ENCODE measurements at regions not wholly inside any gene's neighbourhood (a gene's known extent, or its start where the extent isn't known, plus 50 kb on each side); places are given as distances from the start of the nearest gene placed in this dataset.

DNA sequence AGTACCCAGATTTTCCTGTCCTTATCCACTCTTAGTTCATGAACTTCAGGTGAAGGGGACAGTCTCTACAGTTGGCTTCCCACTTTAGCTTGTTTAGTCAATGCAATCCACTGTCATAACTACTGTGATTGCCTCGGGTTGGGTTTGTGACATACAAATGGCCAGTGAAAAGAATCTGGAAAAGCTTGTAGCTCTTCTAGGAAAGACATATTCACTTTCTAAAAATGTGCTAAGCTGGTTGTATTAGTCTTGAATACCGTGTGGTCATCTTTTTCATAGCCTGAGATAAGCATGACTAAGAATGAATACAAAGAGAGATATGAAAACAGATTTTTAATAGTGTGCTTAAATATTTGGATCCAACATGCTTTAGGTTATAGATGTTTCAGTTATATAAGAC is 1443.5 kb upstream of the IGFBP7 start:
- no peak for DNase-seq (ENCODE audit: low read depth, low spot score)

DNA sequence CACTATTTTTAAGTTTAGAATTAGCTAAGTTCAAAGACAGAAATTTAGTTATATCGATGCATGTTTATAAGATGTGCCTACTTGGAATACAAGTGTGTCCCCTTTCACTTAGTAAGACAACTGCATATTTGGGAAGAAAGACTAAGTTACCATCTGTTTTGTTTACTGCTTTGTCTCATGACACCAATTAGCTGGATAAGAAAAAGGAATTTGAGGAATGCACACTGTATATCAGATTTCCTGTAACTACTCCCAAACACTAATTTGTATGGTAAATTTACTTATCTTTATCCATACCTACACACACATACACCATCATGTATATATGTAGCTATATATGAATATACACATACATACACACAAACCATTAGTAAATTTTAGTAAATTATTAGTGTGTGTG is 1442.8 kb upstream of the IGFBP7 start:
- no peak for DNase-seq (ENCODE audit: low read depth, low spot score)

DNA sequence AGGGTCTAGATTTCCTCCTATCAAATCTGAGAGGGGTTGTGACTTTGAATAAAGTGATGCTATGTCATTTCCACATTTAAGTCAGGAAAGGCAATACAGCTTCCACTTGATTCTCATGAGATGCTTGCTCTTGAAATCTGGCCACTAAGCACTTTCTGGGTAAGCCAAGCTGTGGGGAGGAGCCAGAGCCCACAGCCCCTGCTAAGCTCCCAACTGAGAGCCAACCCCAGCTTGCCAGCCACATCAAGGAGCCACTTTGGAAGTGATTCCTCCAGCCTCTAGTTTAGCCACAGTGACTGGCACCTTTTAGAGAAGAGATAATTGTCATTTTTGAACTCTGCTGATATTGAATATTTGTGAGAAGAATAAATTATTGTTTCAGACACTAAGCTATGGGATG is 1441.5 kb upstream of the IGFBP7 start:
- DNase-seq (ENCODE audit: low read depth, low spot score) = no peak

DNA sequence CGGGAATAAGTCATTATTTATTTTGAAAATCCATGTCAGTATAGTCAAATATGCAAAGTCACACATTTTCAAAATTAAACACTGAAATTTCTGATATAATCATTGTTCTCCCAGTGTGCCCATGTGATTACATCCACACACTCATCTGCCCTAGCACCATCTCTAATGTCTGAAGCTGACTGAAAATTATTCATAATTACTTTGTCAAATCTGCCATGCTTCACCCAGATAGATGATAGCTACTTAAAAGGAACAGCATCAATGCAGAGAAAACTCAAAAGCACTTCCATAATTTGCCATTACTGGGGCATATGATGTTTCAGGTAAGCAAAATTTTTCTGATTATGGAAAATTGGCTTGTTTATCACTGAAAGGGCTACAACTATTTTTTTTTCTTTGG is 1433.3 kb upstream of the IGFBP7 start:
- DNase-seq (ENCODE audit: low read depth, low spot score) = no peak

DNA sequence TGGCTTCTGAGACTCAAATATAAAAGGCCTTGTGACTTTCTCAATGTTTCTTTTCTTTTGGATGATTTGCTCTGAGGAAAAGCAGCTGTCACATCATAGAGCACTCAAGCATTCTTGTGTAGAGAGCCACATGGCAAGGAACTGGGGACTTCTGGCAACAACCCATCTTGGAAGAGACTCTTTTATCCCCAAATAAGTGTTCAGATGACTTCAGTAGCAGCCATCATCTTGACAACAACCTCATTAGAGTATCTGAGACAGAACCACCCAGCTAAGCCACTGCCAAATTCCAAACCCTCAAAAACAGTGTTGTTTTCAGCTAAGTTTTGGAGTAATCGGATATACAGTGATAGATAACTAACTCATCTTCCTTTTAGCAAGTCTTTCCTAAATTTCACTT is 1431.7 kb upstream of the IGFBP7 start:
- DNase-seq (ENCODE audit: low read depth, low spot score) = no peak

DNA sequence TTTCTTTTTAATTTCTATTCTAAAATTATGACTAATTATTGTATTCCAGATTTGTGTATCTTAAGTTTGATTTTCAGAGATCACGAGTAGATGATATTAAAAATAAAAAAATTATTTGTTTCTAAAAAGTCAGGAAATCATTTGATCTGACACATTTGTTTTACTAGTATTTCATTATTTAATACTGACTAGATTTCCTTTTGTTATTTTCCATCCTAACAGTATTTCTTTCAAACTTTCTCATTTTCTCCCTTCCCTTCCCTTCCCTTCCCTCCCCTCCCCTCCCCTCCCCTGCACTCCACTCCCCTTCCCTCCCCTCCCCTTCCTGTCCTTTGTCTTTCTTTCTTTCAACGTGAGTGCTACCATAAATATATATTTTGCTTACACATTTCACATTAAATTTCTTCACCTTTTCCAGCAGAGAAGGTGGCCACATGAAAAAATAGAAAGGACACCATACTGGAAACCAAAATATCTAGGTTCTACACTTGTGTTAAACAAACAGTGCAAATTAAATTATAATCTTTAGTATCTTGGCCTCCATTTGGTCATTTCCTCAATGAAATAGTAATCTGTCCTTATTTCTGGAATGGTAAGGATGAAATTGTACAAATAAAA is 1412.7 kb upstream of the IGFBP7 start:
- DNase-seq (ENCODE audit: low read depth, low spot score) = no peak

DNA sequence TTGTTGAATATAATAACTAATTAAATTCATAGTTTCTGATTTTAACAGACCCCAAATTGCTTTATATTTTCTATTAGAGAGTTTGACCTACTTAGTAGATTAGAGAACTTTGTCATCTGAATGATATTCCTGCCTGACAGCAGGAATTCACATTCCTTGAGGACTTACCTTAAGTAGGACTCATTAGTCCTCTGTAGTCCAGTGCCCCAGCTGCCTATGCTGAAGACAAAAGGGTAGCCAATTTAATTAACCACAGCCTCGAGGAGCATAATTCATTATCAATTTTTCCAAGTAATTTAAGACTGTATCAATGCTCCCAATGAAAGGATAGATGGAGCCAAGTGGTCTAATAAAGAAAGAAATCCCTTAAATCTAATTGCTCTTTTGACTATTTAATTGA is 1405.0 kb upstream of the IGFBP7 start:
- no peak for DNase-seq (ENCODE audit: low read depth, low spot score)

DNA sequence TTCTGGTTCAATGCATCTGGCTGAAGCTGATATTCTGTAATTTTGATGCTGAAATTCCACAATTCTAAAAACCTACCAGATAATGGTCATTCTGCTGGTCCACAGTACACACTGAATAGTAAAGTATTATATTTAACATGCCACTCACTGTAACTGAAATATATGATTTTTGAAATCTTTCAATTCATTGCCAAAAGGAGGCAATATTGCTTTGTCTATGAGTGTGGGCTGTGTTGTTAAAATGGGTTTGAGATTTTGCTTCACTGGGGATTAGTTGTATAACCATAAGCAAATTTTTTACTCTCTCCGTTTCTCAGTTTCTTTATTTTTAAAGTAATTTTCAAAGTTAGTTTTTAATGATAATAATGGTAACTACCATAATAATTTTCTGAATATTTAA is 1404.1 kb upstream of the IGFBP7 start:
- no peak for DNase-seq (ENCODE audit: low read depth, low spot score)

DNA sequence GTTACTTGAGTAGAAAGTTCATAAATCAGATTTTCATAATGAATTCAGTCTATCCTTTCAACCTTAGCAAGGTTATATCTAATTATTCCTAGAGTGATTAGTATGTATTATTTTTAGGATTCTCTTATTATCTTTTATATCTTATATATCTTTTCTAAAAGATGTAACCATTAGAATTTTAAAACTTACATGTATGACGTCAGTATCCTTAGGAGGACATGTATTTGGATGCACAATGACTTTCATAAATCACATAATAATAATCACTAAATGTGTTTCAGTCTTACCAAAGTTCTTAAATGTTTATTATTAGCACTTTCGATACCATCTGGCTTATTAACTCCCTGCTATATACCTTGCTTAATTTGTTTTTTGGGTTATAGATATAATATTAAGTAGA is 1400.5 kb upstream of the IGFBP7 start:
- DNase-seq (ENCODE audit: low read depth, low spot score) = no peak

DNA sequence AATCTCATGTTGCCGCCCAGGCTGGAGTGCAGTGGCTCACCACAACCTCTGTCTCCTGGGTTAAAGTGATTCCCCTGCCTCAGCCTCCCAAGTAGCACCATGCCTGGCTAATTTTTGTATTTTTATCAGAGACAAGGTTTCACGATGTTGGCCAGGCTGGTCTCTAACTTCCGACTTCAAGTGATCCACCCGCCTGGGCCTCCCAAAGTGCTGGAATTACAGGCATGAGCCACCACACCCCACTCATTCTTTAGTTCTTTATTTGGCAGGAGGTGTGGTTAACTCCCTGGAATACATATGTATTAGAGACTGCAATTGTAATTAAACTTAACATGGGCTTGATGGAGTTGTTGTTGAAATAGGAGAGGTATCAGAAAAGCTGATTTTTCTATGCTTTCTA is 1396.9 kb upstream of the IGFBP7 start:
- no peak for DNase-seq (ENCODE audit: low read depth, low spot score)

DNA sequence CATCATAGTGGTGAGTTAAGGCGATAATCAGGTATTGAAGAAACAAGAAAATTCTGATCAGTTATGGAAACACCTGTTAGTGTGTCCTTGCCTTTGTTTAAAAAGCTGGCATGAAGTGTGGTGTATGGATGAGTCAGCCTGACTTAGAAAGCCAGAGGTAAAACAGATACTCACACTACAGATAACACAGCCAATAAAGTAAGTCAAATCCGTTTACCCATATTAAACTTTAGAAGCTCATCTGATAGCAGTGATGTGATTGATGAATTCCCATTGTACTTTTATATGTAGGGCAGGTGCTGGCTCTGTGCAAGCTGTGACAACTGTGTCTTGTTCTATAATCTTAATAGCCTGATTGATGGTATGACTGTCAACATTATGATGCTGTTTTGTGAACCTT is 1392.7 kb upstream of the IGFBP7 start:
- DNase-seq (ENCODE audit: low read depth, low spot score) = no peak

DNA sequence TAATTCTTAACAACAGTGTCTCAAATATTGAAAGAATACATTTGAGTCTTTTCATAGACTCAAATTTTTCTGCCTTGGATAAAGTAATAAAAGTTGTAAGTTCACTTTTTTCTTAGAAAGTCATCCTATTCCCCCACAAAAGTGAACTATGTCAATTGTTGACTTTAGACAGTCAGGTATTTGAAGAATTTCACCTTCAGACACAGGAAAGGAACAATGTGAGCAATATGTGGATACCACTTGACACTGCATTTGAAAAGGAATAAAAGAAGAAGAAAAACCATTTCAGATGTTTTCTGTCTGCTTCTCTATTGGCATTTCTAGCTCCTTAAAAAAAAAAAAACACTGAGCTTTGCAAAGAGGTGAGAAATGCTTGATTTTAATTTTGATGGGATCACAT is 1389.0 kb upstream of the IGFBP7 start:
- no peak for DNase-seq (ENCODE audit: low read depth, low spot score)

DNA sequence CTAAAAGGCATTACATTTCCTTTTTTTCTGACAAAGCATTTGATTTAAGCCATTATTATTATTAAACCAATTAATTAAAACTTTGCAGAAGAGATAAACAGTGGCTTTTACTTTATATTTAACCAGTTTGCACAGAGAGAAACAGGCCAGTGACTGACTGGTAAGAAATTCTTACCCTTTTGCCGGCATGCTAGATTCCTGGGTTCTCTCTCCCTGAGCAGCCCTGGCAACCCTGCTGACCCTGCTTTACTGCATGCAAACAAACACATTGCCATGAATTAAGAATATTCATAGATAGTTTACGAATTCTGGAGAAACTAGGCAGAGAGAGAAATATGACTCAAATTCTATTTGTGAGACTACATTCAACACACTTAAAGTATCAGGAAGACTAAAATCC is 1381.4 kb upstream of the IGFBP7 start:
- DNase-seq (ENCODE audit: low read depth, low spot score) = no peak

DNA sequence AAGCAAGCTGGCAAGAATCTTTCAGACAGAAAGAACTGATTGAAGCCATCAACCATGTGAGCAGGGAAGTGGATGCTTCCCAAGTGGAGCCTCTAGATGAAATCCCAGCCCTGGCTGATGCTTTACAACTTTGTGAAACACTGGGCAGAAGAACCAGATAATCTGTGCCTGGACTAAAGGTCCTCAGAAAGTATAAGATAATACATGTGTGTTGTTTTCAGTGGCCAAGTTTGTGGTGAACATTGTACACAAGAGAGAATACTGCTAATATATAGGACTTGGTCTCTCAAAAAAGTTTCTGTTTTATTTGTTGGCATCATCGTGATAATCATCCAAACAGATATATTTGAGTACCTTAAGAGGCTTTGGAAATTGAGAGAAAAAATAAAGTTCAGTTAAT is 1367.8 kb upstream of the IGFBP7 start:
- no peak for DNase-seq (ENCODE audit: low read depth, low spot score)

DNA sequence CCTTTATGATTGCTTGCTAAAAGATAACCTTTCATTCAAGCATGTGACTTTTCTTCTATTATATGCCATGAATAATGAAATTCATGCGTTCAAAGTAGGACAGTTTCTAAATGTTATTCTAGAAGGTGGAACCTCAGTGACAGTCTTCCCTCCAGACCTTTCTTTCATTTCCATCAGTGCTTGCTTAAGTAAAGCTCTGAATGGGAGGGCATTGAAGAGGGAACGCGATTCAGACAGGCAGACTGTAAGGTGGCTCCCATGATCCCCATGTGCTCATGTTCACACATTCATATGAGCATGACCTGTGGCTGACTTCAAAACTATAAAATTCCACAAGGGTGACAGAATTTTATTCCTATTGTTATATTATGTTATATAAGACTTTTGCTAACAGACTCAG is 1367.3 kb upstream of the IGFBP7 start:
- no peak for DNase-seq (ENCODE audit: low read depth, low spot score)

DNA sequence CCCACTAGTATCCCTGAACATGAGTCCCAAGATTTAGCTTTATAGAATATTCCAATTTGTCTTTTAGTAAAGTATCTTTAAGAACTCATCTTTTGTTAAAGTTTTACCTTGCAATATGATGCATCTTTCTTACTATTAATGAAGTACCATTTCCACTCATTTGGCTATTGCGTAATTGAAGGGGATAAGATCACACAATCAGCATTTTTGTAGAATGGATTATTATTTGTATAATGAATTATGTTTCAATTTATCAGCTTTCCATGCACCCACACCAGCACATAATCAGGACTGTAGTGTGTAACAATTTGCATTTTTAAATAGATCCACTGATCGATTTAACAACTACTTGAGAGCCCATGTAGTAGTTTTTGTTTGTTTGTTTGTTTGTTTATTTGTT is 1364.9 kb upstream of the IGFBP7 start:
- no peak for DNase-seq (ENCODE audit: low read depth, low spot score)

DNA sequence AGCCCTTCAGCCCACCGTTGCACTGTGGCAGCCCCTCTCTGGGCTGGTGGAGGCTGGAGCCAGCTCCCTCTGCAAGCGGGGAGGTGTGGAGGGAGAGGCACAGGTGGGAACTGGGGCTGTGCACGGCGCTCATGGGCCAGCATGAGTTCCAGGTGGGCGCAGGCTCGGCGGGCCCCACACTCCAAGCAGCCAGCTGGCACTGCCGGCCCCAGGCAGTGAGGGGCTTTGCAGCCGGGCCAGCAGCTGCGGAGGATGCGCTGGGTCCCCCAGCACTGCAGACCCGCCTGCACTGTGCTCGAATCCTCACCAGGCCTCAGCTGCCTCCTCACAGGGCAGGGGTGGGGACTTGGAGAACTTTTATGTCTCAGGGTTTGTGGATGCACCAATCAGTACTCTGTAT is 1354.8 kb upstream of the IGFBP7 start:
- no peak for DNase-seq (ENCODE audit: low read depth, low spot score)

DNA sequence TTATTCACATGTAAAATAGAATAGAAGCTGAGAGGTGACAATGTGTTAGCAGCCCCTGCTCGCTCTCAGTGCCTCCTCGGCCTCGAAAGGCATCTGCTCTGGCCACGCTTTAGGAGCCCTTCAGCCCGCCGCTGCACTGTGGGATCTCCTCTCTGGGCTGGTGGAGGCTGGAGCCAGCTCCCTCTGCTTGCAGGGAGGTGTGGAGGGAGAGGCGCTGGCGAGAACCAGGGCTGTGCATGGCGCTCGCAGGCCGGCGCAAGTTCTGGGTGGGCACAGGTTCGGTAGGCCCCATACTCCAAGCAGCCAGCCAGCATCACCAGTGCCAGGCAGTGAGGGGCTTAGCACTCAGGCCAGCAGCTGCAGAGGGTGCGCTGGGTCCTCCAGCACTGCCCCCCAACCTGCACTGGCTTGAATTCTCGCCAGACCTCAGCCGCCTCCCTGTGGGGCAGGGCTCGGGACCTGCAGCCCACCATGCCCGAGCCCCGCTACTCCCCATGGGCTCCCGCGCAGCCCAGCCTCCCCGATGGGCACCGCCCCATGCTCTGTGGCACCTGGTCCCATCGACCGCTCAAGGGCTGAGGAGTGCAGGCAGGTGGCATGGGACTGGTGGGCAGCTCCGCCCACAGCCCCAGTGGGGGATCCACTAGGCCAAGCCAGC is 1346.7 kb upstream of the IGFBP7 start:
- DNase-seq (ENCODE audit: low read depth, low spot score) = no peak

DNA sequence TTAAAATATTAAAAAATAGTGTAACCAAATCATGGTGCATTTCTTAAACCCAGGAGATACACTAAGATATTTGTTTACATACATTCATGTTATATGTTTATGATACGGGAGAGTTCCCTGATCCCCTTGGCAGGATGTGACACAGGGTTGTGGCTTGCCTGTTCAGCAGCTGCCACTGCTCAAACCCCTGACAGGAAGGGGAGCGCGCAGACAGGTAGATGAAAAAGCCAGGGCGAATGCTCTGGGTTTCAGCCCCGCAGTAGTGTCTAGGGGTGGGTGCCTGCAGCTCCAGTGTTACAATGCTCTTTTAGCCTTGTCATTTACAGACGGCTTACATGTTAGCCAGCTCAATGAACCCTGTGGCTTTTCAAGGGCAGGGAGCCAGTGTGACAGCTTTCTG is 1343.8 kb upstream of the IGFBP7 start:
- no peak for DNase-seq (ENCODE audit: low read depth, low spot score)

DNA sequence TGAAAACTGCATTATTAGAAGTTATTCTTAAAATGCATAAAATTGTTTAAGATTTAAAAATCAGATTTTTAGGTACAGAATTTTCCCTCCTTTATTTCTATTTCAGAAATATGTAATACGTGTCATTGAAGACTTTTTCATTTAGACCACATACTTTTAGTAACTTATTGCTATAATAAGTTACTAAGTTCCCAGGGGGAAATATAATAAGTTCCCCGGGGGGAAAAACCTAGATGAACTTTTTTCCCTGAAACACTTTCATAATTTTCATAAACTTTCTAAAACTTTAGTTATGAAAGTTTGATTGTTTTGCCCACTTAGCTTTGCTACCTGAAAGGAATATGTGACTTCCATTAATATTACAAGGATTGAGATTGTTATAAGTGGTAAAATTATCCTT is 1341.5 kb upstream of the IGFBP7 start:
- DNase-seq (ENCODE audit: low read depth, low spot score) = no peak

DNA sequence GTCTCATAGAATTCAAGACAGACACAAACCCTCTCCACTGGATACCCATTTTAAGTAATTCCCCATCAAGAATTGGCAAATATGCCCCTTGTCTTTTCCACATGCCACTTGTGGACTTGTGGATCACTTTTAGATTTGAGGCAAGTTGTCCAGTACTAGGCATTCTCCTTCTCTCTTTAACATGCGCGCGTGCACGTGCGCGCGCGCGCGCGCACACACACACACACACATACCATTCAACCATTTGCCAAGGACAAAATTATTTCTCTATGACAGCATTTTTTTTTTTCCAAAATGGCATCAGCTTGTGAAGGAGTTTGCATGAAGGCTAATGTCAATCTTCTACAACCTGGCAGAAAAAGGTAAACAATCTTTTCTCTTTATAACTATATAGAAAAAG is 1325.7 kb upstream of the IGFBP7 start:
- no peak for DNase-seq (ENCODE audit: low read depth, low spot score)

DNA sequence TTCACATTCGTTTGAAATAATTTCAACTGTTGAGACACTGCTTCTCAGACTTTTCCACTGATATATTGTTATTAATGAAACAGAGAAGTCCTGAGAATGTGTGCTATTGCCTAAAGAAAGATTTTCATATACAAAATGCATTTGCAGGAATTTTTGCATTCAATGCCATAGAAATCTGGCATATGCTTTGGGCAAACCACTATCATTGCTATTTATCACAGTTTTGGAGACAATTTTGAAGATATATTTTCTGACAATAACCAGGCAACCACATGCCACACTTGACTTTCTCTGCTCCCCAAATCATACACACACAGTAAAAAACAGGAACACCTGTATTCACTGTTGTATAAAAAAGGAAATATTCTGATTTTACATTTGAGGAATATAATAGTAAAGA is 1303.7 kb upstream of the IGFBP7 start:
- DNase-seq (ENCODE audit: low read depth, low spot score) = no peak

DNA sequence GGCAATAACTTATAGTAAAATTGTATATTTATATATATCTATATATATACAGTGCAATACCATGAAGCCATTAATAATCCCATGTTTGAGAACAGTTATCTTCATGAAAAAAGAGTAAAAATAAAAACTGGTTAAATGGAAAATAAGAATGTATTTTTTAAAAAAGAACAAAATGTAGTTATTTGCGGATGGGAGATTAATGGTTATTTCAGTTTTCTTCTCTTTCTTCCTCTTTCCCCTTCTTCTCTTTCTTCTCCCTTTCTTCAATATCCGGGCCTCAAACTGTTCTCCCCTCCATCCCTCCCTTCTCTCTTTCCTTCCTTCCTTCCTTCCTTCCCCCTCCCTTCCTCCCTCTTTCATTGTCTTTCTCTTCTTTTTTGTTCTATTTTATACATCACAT is 1301.7 kb upstream of the IGFBP7 start:
- no peak for DNase-seq (ENCODE audit: low read depth, low spot score)

DNA sequence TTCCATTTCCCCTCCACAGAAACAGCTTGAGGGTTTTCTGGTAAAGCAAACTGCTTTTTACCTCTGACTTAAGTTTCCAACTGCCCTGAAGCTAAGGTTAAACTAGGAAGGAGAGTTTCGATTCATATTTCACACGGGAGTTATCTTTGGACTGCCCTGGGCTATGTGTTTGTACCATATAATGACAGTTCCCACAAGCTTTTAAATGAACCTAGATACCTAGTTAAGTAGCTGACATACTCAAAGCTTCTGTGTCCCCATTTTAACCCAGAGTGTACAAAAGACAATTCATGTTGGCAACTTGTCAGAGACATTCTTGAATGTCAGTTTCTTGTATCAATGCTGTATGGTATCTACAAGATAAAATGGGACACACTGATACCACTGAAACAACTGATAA is 1296.6 kb upstream of the IGFBP7 start:
- DNase-seq (ENCODE audit: low read depth, low spot score) = no peak

All from brain pericyte (primary cell).